HG03135 (cell line): ENCODE measurements at regions not wholly inside any gene's neighbourhood (a gene's known extent, or its start where the extent isn't known, plus 50 kb on each side); places are given as distances from the start of the nearest gene placed in this dataset.

ENCODE experiments used
- ATAC-seq: cut with Tn5 transposase; IDR thresholded peaks from one replicate; pipeline ENCODE4 v1.9.1; 2021; ENCODE audit warnings: mild to moderate bottlenecking, moderate library complexity; ENCODE audit not compliant: unreplicated experiment

GRCh38 chr5:74576941-74577456 is 63.5 kb downstream of the ENC1 start:
- ATAC-seq, result peak; percentile 67

- ATAC-seq, result no peak
Measured at GRCh38 chr5:74575741-74576538, 64.6 kb downstream of the ENC1 start.

- ATAC-seq, result no peak
Measured at GRCh38 chr5:74570250-74570649, 70.3 kb downstream of the ENC1 start.

GRCh38 chr5:74567411-74567995 is 73.0 kb downstream of the ENC1 start:
- ATAC-seq, result no peak

- no peak for ATAC-seq
Measured at GRCh38 chr5:74562122-74562521, 78.4 kb downstream of the ENC1 start.

GRCh38 chr5:74560245-74560644 is 80.3 kb downstream of the ENC1 start:
- ATAC-seq, result no peak

GRCh38 chr5:74556631-74557595 is 83.6 kb downstream of the ENC1 start:
- no peak for ATAC-seq

- ATAC-seq, result no peak
Measured at GRCh38 chr5:74556006-74556405, 84.5 kb downstream of the ENC1 start.

GRCh38 chr5:74552101-74552500 is 88.4 kb downstream of the ENC1 start:
- no peak for ATAC-seq

GRCh38 chr5:74550927-74551326 is 89.6 kb downstream of the ENC1 start:
- no peak for ATAC-seq

GRCh38 chr5:74549384-74549783 is 91.1 kb downstream of the ENC1 start:
- ATAC-seq, result no peak

- ATAC-seq, result no peak
Measured at GRCh38 chr5:74546796-74547195, 93.7 kb downstream of the ENC1 start.

GRCh38 chr5:74544811-74545210 is 95.7 kb downstream of the ENC1 start:
- no peak for ATAC-seq

- ATAC-seq, result no peak
Measured at GRCh38 chr5:74543162-74543995, 97.1 kb downstream of the ENC1 start.

- ATAC-seq, result no peak
Measured at GRCh38 chr5:74542482-74542881, 98.0 kb downstream of the ENC1 start.

GRCh38 chr5:74541381-74541781 is 99.1 kb downstream of the ENC1 start:
- ATAC-seq, result no peak

GRCh38 chr5:74540622-74541021 is 99.9 kb downstream of the ENC1 start:
- ATAC-seq, result no peak

GRCh38 chr5:74539986-74540385 is 100.5 kb downstream of the ENC1 start:
- no peak for ATAC-seq

- no peak for ATAC-seq
Measured at GRCh38 chr5:74538206-74538661, 102.3 kb downstream of the ENC1 start.

- ATAC-seq, result no peak
Measured at GRCh38 chr5:74536658-74537057, 103.9 kb downstream of the ENC1 start.
